SU-DHL-6 (cell line): ENCODE measurements at regions not wholly inside any gene's neighbourhood (a gene's known extent, or its start where the extent isn't known, plus 50 kb on each side); places are given as distances from the start of the nearest gene placed in this dataset.

Experiments
- H2AFZ ChIP-seq: fragments of 200-600 bp; sonication (generic); 2 replicates; pipeline ENCODE4 v1.6.1; 2014; ENCODE audit warnings: low read depth, mild to moderate bottlenecking, moderate library complexity, mixed read lengths, antibody characterized with exemption, low read length; ENCODE audit not compliant: severe bottlenecking
- H3F3A ChIP-seq: fragments of 200-600 bp; shearing (Covaris generic); 2 replicates; pipeline ENCODE4 v1.6.0; 2016; ENCODE audit warnings: antibody characterized with exemption, mild to moderate bottlenecking; ENCODE audit not compliant: insufficient read depth
- H3K27ac ChIP-seq: fragments of 200-600 bp; sonication (generic); 2 replicates; pipeline ENCODE4 v1.5.1; 2016; ENCODE audit warnings: low read depth, mild to moderate bottlenecking, low read length, moderate library complexity, mixed read lengths
- H3K27me3 ChIP-seq: fragments of 200-600 bp; sonication (generic), shearing (Covaris generic); 2 replicates; pipeline ENCODE4 v1.6.0; 2014; ENCODE audit warnings: mild to moderate bottlenecking, low read length
- H3K36me3 ChIP-seq: fragments of 200-600 bp; sonication (generic); 2 replicates; pipeline ENCODE4 v1.6.1; 2014; ENCODE audit warnings: mild to moderate bottlenecking, low read length, mixed read lengths
- H3K4me2 ChIP-seq: fragments of 300-600, 200-600 bp; shearing (Covaris generic), sonication (generic); 2 replicates; pipeline ENCODE4 v1.6.0; 2014; ENCODE audit warnings: low read length, low read depth, mild to moderate bottlenecking; ENCODE audit not compliant: poor library complexity, severe bottlenecking
- H3K4me3 ChIP-seq: fragments of 200-600 bp; sonication (generic); 2 replicates; pipeline ENCODE4 v1.5.1; 2014; ENCODE audit warnings: antibody characterized with exemption, low read length, mild to moderate bottlenecking, mixed read lengths; ENCODE audit not compliant: insufficient read depth, poor library complexity, severe bottlenecking
- H3K79me2 ChIP-seq: fragments of 200-600 bp; sonication (generic); 2 replicates; pipeline ENCODE4 v1.6.1; 2014; ENCODE audit warnings: mild to moderate bottlenecking, low read length, moderate library complexity; ENCODE audit not compliant: insufficient read depth
- H3K9ac ChIP-seq: fragments of 200-600 bp; sonication (generic); 2 replicates; pipeline ENCODE4 v1.7.0; 2014; ENCODE audit warnings: mild to moderate bottlenecking, low read length
- H3K9me2 ChIP-seq: fragments of 200-600 bp; sonication (generic); replicated peaks from 2 replicates; pipeline ENCODE4 v1.6.1; 2014; ENCODE audit warnings: low read length; ENCODE audit not compliant: insufficient read depth
- H3K9me3 ChIP-seq: fragments of 200-600 bp; sonication (generic); 2 replicates; pipeline ENCODE4 v1.6.1; 2014; ENCODE audit warnings: low read length, mixed read lengths; ENCODE audit not compliant: insufficient read depth
- H4K20me1 ChIP-seq: fragments of 200-600 bp; sonication (generic); 2 replicates; pipeline ENCODE4 v1.6.1; 2014; ENCODE audit warnings: low read depth, mild to moderate bottlenecking, antibody characterized with exemption, low read length, moderate library complexity, mixed read lengths
- EZH2phosphoT487 ChIP-seq: fragments of 200-600 bp; sonication (generic), shearing (Covaris generic); conservative IDR thresholded peaks from 2 replicates; pipeline ENCODE4 v1.6.1; 2018; ENCODE audit warnings: mild to moderate bottlenecking, antibody characterized with exemption, low read length, moderate library complexity, mixed read lengths
- TF ChIP-seq, protein P1 (sequence below): fragments of 200-600 bp; sonication (generic); IDR thresholded peaks from one replicate; pipeline ENCODE4 v1.5.1; 2017; ENCODE audit warnings: antibody characterized with exemption, mild to moderate bottlenecking, low read length, moderate library complexity; ENCODE audit not compliant: insufficient read depth, poor library complexity, severe bottlenecking

DNA sequence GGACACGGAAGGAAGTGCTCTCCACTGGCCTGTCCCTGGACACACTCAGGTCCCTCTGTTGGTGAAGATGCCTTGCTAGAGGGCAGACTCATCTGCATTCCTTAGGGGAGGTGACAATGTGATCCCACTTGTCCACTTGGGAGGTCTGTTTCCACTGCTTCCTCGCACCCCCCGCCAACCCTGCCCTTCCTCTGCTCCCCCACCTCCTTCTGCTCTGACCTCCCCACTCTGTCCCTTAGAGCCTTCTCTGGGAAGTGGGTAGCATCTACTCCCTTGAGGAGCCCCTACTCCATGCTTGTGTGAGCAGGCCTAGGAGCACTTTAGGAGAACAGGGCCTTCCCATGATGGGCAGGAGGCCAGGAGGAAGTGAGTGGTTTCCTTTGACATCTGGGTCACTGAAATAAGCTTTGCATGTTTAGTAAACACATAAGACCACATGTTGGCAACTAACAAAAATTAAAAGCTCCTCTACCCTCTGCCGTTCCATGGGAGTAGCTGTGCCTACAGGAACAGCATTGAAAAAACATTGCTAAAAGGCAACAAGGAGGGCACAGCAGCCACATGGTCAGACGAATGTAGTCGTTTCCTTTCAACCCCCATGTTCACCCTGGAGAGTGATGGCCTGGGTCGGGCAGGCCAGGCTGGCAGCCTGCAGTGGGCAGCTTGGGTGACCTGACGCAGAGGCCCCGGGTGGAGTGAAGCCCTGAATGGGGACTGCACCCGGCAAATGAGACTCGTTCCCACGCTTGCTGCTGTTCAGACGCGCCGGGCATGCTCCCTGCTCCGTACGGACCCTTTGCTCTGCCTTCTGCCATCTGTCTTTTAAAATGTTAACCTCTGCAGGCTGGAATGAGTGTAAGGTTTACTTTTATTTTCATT, 634.0 kb downstream of the IRX1 start:
- Histone ChIP-seq H3K79me2 (no peaks in the 10 kb centered on the region), H2AFZ (no peak overlapping the region), H3K4me3 (no peak overlapping the region), H3K36me3 (no peaks in the 10 kb centered on the region), H3K9me3 (peaks cover 4% of the 10 kb centered on the region; the same call in 1 of the 2 replicates), H3K9ac (no peak overlapping the region), H3K27me3 (no peaks in the 10 kb centered on the region), H4K20me1 (no peaks in the 10 kb centered on the region), H3K4me2 (no peak overlapping the region), H3K9me2 (no peaks in the 10 kb centered on the region), H3K27ac (no peak overlapping the region), H3F3A (no peaks in the 10 kb centered on the region)
- TF ChIP-seq, protein P1, sequence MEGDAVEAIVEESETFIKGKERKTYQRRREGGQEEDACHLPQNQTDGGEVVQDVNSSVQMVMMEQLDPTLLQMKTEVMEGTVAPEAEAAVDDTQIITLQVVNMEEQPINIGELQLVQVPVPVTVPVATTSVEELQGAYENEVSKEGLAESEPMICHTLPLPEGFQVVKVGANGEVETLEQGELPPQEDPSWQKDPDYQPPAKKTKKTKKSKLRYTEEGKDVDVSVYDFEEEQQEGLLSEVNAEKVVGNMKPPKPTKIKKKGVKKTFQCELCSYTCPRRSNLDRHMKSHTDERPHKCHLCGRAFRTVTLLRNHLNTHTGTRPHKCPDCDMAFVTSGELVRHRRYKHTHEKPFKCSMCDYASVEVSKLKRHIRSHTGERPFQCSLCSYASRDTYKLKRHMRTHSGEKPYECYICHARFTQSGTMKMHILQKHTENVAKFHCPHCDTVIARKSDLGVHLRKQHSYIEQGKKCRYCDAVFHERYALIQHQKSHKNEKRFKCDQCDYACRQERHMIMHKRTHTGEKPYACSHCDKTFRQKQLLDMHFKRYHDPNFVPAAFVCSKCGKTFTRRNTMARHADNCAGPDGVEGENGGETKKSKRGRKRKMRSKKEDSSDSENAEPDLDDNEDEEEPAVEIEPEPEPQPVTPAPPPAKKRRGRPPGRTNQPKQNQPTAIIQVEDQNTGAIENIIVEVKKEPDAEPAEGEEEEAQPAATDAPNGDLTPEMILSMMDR, result no peak

GRCh38 chr5:4230471-4230785, 634.8 kb downstream of the IRX1 start:
- H3K4me2 ChIP-seq, result no peak overlapping the region
- H3K27ac ChIP-seq, result no peak overlapping the region
- no peak for TF ChIP-seq EZH2phosphoT487
- TF ChIP-seq, protein P1, result no peak
- H2AFZ ChIP-seq, result no peak overlapping the region
- H3K9me2 ChIP-seq, result no peaks in the 10 kb centered on the region
- H3K79me2 ChIP-seq, result no peaks in the 10 kb centered on the region
- H3F3A ChIP-seq, result no peaks in the 10 kb centered on the region
- no peaks in the 10 kb centered on the region for H3K27me3 ChIP-seq
- H3K36me3 ChIP-seq, result no peaks in the 10 kb centered on the region
- H3K9ac ChIP-seq, result no peak overlapping the region
- no peak overlapping the region for H3K4me3 ChIP-seq
- H4K20me1 ChIP-seq, result no peaks in the 10 kb centered on the region
- peaks cover 7% of the 10 kb centered on the region; the same call in 1 of the 2 replicates for H3K9me3 ChIP-seq

GRCh38 chr5:4230786-4231641, 635.4 kb downstream of the IRX1 start:
- Histone ChIP-seq H3K9me3 (peaks cover 7% of the 10 kb centered on the region; the same call in 1 of the 2 replicates), H4K20me1 (no peaks in the 10 kb centered on the region)

More at GRCh38 chr5:4230786-4231641, 635.4 kb downstream of the IRX1 start:
- TF ChIP-seq EZH2phosphoT487, result no peak
- TF ChIP-seq, protein P1, result no peak
- H3K36me3 ChIP-seq, result no peaks in the 10 kb centered on the region
- no peak overlapping the region for H3K4me2 ChIP-seq
- H3K9me2 ChIP-seq, result no peaks in the 10 kb centered on the region
- H3K27ac ChIP-seq, result no peak overlapping the region
- no peaks in the 10 kb centered on the region for H3K79me2 ChIP-seq
- no peak overlapping the region for H2AFZ ChIP-seq
- H3K4me3 ChIP-seq, result no peak overlapping the region
- H3K27me3 ChIP-seq, result no peaks in the 10 kb centered on the region
- H3F3A ChIP-seq, result no peaks in the 10 kb centered on the region
- H3K9ac ChIP-seq, result no peak overlapping the region
